Stimulated activated CD4-positive, alpha-beta T cell treated with anti-CD3 and anti-CD28 coated beads, TNF-alpha, amount 100 ng/mL, for 1 hour (primary cell): ENCODE measurements at regions not wholly inside any gene's neighbourhood (a gene's known extent, or its start where the extent isn't known, plus 50 kb on each side); places are given as distances from the start of the nearest gene placed in this dataset.
"Not testable (repeated sequence)": the region's sequence is repeated elsewhere in the genome, so short reads cannot be mapped to it uniquely, and the experiment has no call there.

Source experiments
- DNase-seq, 3 donors: peaks; one replicate each; pipeline ENCODE4 v3.0.0-alpha.2; 2020; ENCODE audit warnings: low read depth in 3 of 3, low spot score in 1 of 3

DNA sequence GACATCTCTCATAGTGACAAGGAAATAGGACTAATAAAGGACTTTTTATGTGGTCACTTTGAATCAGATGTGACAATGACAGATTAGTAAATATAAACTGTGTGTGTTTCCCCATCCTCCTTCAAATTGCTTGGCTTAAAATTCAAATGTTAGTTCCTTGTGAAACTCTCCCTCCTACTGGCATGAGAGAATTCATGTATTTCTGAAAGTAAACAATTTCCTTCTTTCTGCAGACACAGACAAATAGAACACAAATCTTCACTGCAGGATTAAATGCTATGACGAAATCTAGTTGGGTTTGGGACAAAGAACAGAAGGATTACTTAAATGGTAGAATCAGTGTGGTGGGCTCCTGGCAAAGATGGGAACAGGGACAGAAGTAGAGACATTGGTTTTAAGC is 328.7 kb upstream of the FAM98A start:
- DNase-seq, result no peak

DNA sequence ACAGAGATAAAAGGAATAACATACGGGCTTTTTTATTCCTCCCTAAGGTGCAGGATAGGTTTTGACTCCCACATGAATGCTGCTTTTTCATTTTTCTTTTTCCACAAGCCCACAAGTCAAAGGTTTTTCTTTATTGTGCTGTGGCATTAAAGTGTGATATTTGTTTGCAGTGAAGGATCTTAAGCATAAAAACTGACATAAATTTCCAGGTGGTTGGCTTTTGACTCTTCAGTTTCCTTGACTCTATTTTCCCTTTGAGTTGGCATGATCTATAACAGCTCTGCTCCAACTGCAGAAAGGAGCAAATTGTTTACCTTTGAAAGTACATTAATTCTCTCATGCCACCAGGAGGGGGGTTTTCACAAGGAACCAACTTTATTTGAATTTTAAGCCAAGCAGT is 326.2 kb upstream of the FAM98A start:
- no peak for DNase-seq

- no peak for DNase-seq
Measured at GRCh38 chr2:33924586-33925169, 325.6 kb upstream of the FAM98A start.

GRCh38 chr2:33917252-33917651 is 318.2 kb upstream of the FAM98A start:
- DNase-seq, result no peak

DNA sequence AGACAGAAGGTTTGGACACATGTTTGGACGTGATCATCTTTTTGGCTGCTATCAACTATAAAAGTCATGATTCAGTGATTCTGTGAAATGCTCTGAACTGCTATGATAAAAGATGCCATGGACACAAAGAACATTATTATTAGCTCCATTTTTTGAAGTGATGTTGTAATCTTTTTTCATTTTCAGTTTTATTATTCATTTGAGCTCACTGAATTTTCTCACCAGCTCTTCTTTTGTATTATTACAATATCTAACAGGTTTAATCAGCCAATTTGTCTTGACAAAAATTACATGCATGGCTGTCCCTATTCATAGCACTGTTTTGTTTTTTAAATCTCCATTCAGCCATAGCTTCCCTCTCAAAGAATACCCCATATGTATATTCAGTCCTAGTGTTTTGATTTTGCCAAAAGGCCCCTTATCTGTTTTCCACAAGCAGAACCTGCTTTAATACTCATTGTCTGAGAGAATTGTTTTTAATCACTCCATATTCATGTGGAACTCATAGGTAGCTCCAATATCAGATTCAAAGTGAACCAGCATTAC is 314.0 kb upstream of the FAM98A start:
- no peak for DNase-seq

DNA sequence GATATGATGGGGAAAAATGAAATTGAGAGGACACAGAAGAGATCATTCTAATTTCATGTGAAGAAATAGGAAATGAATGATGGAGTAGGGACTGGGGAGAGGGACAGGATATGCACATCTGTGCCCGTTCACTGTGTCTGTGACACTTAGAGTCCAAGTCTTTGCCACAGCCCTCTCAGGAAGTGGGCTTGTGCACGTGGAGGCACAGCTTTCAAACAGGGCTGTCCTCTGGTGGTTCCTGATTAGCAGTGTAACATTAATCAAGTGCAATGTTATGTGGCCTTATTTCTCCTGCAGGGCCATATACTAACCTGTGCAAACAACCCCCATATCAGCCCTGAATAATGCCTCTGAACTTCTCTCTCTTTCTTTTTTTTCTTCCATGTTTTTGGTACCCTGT is 312.2 kb upstream of the FAM98A start:
- DNase-seq, result no peak

- DNase-seq, result no peak
Measured at GRCh38 chr2:33909945-33910695, 311.0 kb upstream of the FAM98A start.

- no peak for DNase-seq
Measured at GRCh38 chr2:33907866-33908265, 308.8 kb upstream of the FAM98A start.

DNA sequence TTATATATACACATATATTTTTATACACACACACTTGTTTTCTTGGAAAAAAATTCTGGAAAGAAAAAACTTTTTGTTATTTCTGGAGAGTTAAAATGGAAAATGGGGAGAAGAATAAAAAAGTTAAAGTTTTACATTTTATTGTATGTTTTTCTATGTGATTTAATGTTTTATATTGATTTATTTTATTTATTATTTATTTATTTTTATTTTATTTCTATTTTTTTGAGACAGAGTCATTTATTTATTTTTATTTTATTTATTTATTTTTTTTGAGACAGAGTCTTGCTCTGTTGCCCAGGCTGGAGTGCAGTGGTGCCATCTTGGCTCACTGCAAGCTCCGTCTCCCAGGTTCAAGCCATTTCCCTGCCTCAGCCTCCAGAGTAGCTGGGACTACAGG is 307.0 kb upstream of the FAM98A start:
- DNase-seq, result not testable (repeated sequence)

- DNase-seq, result no peak
Measured at GRCh38 chr2:33904801-33905200, 305.7 kb upstream of the FAM98A start.

DNA sequence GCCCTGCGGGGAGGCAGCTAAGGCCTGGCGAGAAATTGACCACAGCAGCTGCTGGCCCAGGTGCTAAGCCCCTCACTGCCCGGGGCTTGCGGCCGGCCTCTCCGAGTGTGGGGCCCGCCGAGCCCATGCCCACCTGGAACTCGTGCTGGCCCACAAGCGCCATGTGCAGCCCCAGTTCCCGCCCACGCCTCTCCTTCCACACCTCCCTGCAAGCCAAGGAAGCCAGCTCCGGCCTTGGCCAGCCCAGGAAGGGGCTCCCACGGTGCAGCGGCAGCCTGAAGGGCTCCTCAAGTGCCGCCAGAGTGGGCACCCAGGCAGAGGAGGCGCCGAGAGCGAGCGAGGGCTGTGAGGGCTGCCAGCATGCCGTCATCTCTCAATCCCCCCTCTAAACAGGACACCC is 304.6 kb upstream of the FAM98A start:
- no peak for DNase-seq

DNA sequence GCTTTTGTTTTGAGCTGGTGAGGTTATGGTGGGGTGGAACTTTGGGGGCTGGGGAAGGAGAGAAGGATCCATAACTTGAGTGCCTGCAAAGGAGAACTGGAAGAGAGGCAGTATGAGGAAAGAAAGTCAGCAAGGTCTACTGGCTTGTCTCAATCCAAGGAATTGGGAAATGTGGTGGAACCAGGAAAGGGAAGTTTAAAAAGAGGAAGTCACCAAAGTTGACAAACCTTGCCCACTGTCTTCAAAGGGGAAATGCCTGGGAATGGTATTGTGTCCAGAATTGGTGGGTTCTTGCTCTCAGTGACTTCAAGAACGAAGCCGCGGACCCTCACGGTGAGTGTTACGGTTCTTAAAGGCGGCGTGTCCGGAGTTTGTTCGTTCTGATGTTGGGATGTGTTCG is 304.1 kb upstream of the FAM98A start:
- DNase-seq, result no peak

- DNase-seq, result no peak
Measured at GRCh38 chr2:33900610-33901009, 301.5 kb upstream of the FAM98A start.

DNA sequence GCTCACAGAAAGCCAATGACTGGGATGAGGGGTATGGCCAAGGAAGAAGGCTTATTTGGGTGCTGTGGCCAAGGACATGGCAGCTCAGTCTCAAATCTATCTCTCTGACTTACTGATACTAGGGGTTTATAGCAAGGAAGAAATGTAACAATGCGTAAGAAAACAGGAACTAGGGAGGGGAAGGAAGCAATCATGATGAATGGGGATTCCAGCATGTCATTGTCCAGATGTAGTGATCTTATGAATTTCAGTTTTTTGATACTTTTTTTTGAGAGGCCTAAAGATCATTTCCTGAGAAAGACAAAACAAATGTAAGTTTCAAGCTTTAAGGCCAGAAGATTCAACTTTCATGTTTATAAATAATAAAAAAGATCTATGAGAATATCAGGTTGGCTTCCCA is 298.6 kb upstream of the FAM98A start:
- DNase-seq, result no peak

DNA sequence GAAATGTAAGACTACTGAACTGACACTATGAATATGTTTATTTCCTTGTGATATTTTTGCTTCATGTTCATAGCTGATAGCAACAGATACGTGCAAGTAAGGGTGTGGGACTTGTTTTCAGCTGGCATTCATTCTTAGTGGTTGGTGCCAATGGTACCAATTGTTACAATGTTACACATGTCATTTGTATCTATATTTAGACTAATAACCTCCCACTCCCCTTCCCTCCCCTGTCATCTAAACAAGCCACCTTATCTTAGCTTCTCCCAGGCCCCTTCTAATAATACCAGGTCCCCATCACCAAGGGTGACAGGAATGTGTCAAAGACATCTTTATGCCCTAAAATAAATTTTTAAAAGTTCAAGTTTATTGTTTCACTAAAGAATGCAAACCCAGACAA is 294.7 kb upstream of the FAM98A start:
- DNase-seq, result no peak

DNA sequence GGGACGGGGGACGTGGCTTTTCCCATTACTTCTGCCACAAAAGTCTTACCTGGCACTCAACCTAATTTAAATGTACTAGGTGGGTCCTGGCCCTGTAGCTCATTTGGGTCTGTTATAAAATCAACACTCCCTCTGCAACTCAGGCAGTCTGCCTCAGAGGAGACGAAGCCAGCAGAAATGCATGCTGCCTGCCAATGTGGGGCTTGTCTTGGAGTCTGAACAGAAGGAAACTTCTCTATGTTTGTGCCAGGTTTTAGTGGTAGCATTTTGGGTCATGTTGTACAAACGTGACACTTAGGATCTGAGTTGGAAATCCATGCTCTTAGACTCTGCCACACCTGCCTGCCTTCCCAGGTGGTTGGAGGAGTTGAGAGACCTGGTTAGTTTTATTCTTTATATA is 292.5 kb upstream of the FAM98A start:
- DNase-seq, result no peak

GRCh38 chr2:33890686-33891085 is 291.6 kb upstream of the FAM98A start:
- DNase-seq, result no peak

GRCh38 chr2:33877348-33878016 is 278.4 kb upstream of the FAM98A start:
- DNase-seq, result no peak

GRCh38 chr2:33873076-33873605 is 274.0 kb upstream of the FAM98A start:
- DNase-seq, result no peak

GRCh38 chr2:33859811-33860461 is 260.8 kb upstream of the FAM98A start:
- no peak for DNase-seq

DNA sequence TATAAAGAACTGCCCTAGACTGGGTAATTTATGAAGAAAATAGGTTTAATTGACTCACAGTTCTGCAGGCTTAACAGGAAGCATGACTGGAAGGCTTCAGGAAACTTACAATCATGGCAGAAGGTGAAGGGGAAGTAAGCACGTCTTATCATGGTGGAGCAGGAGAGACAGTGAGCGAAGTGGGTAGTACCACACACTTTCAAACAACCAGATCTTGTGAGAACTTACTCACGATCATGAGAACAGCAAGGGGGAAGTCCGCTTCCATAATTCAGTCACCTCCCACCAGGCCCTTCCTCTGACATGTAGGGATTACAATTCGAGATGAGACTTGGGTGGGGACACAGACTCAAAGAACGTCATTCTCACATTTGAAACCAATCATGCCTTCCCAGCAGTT is 260.1 kb upstream of the FAM98A start:
- DNase-seq, result no peak

DNA sequence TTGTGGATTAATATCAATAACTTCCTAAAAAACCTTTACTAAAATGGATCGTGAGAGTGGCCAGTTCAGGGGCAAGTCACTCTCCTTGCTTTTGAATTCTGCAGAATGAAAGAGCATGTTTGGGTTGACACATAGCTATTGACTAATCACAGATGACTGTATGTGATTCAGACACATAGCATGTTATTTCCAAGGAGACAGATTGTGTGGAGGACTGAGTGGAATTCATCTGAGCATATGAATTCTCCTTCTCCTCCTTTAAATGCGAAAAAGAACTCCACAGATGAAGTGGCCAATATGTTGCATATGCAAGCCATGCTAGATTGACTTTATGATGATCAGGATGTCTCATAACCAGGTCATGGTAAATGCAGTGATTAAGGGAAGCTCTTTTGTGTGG is 249.4 kb upstream of the FAM98A start:
- no peak for DNase-seq
